ENCODE measurements at regions not wholly inside any gene's neighbourhood (a gene's known extent, or its start where the extent isn't known, plus 50 kb on each side); places are given as distances from the start of the nearest gene placed in this dataset.

GRCh38 chr7:85565276-85565675 lies 378.4 kb upstream of the SEMA3D start:
- Mint-ChIP-seq H3K27ac (no peak overlapping the region), H3K9me3 (no peaks in the 10 kb centered on the region), H3K4me3 (no peak overlapping the region), H3K4me1 (no peaks in the 10 kb centered on the region), H3K27me3 (no peaks in the 10 kb centered on the region), H3K36me3 (no peaks in the 10 kb centered on the region)
- DNase-seq = no peak

GRCh38 chr7:85564861-85565260 lies 378.0 kb upstream of the SEMA3D start:
- no peak for DNase-seq
- Mint-ChIP-seq H3K4me1 (no peaks in the 10 kb centered on the region), H3K27ac (no peak overlapping the region), H3K4me3 (no peak overlapping the region), H3K9me3 (no peaks in the 10 kb centered on the region), H3K27me3 (no peaks in the 10 kb centered on the region), H3K36me3 (no peaks in the 10 kb centered on the region)

- DNase-seq = no peak
- Mint-ChIP-seq H3K27ac (no peak overlapping the region), H3K9me3 (no peaks in the 10 kb centered on the region), H3K36me3 (no peaks in the 10 kb centered on the region), H3K4me1 (no peaks in the 10 kb centered on the region), H3K4me3 (no peak overlapping the region), H3K27me3 (no peaks in the 10 kb centered on the region)
These were observed 374.9 kb upstream of the SEMA3D start for GRCh38 chr7:85561706-85562105.

- H3K27ac Mint-ChIP-seq = no peak overlapping the region
These were observed 367.7 kb upstream of the SEMA3D start for GRCh38 chr7:85554236-85555178.

GRCh38 chr7:85535974-85536729 lies 349.3 kb upstream of the SEMA3D start:
- Mint-ChIP-seq H3K27ac (no peak overlapping the region), H3K4me3 (no peak overlapping the region), H3K4me1 (no peaks in the 10 kb centered on the region), H3K9me3 (no peaks in the 10 kb centered on the region), H3K36me3 (no peaks in the 10 kb centered on the region), H3K27me3 (no peaks in the 10 kb centered on the region)
- DNase-seq = no peak

More at GRCh38 chr7:85554236-85555178, 367.7 kb upstream of the SEMA3D start:
- H3K4me3 Mint-ChIP-seq = no peak overlapping the region
- no peaks in the 10 kb centered on the region for H3K36me3 Mint-ChIP-seq
- H3K27me3 Mint-ChIP-seq = no peaks in the 10 kb centered on the region
- no peaks in the 10 kb centered on the region for H3K9me3 Mint-ChIP-seq
- no peaks in the 10 kb centered on the region for H3K4me1 Mint-ChIP-seq
- no peak for DNase-seq

GRCh38 chr7:85529831-85530230 lies 343.0 kb upstream of the SEMA3D start:
- H3K36me3 Mint-ChIP-seq = no peaks in the 10 kb centered on the region
- H3K27me3 Mint-ChIP-seq = no peaks in the 10 kb centered on the region
- no peak overlapping the region for H3K27ac Mint-ChIP-seq
- no peak for DNase-seq
- H3K4me1 Mint-ChIP-seq = no peaks in the 10 kb centered on the region
- H3K9me3 Mint-ChIP-seq = no peaks in the 10 kb centered on the region
- H3K4me3 Mint-ChIP-seq = no peak overlapping the region

GRCh38 chr7:85529201-85529600 lies 342.3 kb upstream of the SEMA3D start:
- H3K4me1 Mint-ChIP-seq = no peaks in the 10 kb centered on the region
- no peaks in the 10 kb centered on the region for H3K27me3 Mint-ChIP-seq
- no peak overlapping the region for H3K4me3 Mint-ChIP-seq
- no peaks in the 10 kb centered on the region for H3K36me3 Mint-ChIP-seq
- DNase-seq = no peak
- no peaks in the 10 kb centered on the region for H3K9me3 Mint-ChIP-seq
- H3K27ac Mint-ChIP-seq = no peak overlapping the region

GRCh38 chr7:85528581-85528980 lies 341.7 kb upstream of the SEMA3D start:
- no peak overlapping the region for H3K4me3 Mint-ChIP-seq
- H3K9me3 Mint-ChIP-seq = no peaks in the 10 kb centered on the region
- no peaks in the 10 kb centered on the region for H3K36me3 Mint-ChIP-seq
- no peaks in the 10 kb centered on the region for H3K4me1 Mint-ChIP-seq
- no peaks in the 10 kb centered on the region for H3K27me3 Mint-ChIP-seq
- H3K27ac Mint-ChIP-seq = no peak overlapping the region
- no peak for DNase-seq

- no peak overlapping the region for H3K27ac Mint-ChIP-seq
- no peaks in the 10 kb centered on the region for H3K4me1 Mint-ChIP-seq
- H3K27me3 Mint-ChIP-seq = no peaks in the 10 kb centered on the region
- no peak overlapping the region for H3K4me3 Mint-ChIP-seq
- H3K36me3 Mint-ChIP-seq = no peaks in the 10 kb centered on the region
- DNase-seq = no peak
- H3K9me3 Mint-ChIP-seq = no peaks in the 10 kb centered on the region
These were observed 338.8 kb upstream of the SEMA3D start for GRCh38 chr7:85525676-85526075.

- H3K36me3 Mint-ChIP-seq = no peaks in the 10 kb centered on the region
- H3K4me1 Mint-ChIP-seq = no peaks in the 10 kb centered on the region
- no peaks in the 10 kb centered on the region for H3K27me3 Mint-ChIP-seq
- H3K27ac Mint-ChIP-seq = no peak overlapping the region
- H3K4me3 Mint-ChIP-seq = no peak overlapping the region
- H3K9me3 Mint-ChIP-seq = no peaks in the 10 kb centered on the region
- DNase-seq = no peak
These were observed 335.2 kb upstream of the SEMA3D start for GRCh38 chr7:85522070-85522469.

GRCh38 chr7:85521108-85521694 lies 334.3 kb upstream of the SEMA3D start:
- Mint-ChIP-seq H3K9me3 (no peaks in the 10 kb centered on the region), H3K4me1 (no peaks in the 10 kb centered on the region), H3K27ac (no peak overlapping the region), H3K4me3 (no peak overlapping the region), H3K27me3 (no peaks in the 10 kb centered on the region), H3K36me3 (no peaks in the 10 kb centered on the region)
- no peak for DNase-seq

GRCh38 chr7:85520175-85520574 lies 333.3 kb upstream of the SEMA3D start:
- Mint-ChIP-seq H3K4me1 (no peaks in the 10 kb centered on the region), H3K27ac (no peak overlapping the region), H3K4me3 (no peak overlapping the region), H3K36me3 (no peaks in the 10 kb centered on the region), H3K9me3 (no peaks in the 10 kb centered on the region), H3K27me3 (no peaks in the 10 kb centered on the region)
- no peak for DNase-seq

- Mint-ChIP-seq H3K36me3 (no peaks in the 10 kb centered on the region), H3K4me1 (no peaks in the 10 kb centered on the region), H3K9me3 (no peaks in the 10 kb centered on the region), H3K27me3 (no peaks in the 10 kb centered on the region), H3K4me3 (no peak overlapping the region), H3K27ac (no peak overlapping the region)
- no peak for DNase-seq
These were observed 329.8 kb upstream of the SEMA3D start for GRCh38 chr7:85516675-85517074.

GRCh38 chr7:85512790-85513189 lies 325.9 kb upstream of the SEMA3D start:
- H3K27me3 Mint-ChIP-seq = no peaks in the 10 kb centered on the region
- no peak overlapping the region for H3K4me3 Mint-ChIP-seq
- no peak for DNase-seq

GRCh38 chr7:85510287-85510686 lies 323.4 kb upstream of the SEMA3D start:
- no peak overlapping the region for H3K27ac Mint-ChIP-seq
- H3K36me3 Mint-ChIP-seq = no peaks in the 10 kb centered on the region
- no peak for DNase-seq
- H3K4me3 Mint-ChIP-seq = no peak overlapping the region
- no peaks in the 10 kb centered on the region for H3K27me3 Mint-ChIP-seq
- H3K4me1 Mint-ChIP-seq = no peaks in the 10 kb centered on the region
- peaks cover 3% of the 10 kb centered on the region for H3K9me3 Mint-ChIP-seq

More at GRCh38 chr7:85512790-85513189, 325.9 kb upstream of the SEMA3D start:
- H3K4me1 Mint-ChIP-seq = no peaks in the 10 kb centered on the region
- H3K27ac Mint-ChIP-seq = no peak overlapping the region
- H3K36me3 Mint-ChIP-seq = no peaks in the 10 kb centered on the region
- H3K9me3 Mint-ChIP-seq = peaks cover 3% of the 10 kb centered on the region
